ENCODE measurements at regions not wholly inside any gene's neighbourhood (a gene's known extent, or its start where the extent isn't known, plus 50 kb on each side); places are given as distances from the start of the nearest gene placed in this dataset.

GRCh38 chr6:138580040-138580439, 80.7 kb upstream of the NHSL1 start:
- no peak for DNase-seq (ENCODE audit: low spot score)

- DNase-seq (ENCODE audit: low spot score): no peak
These were observed 81.5 kb upstream of the NHSL1 start for GRCh38 chr6:138580801-138581200.

GRCh38 chr6:138582573-138582972, 83.3 kb upstream of the NHSL1 start:
- DNase-seq (ENCODE audit: low spot score): no peak

- DNase-seq (ENCODE audit: low spot score): no peak
These were observed 87.3 kb upstream of the NHSL1 start for GRCh38 chr6:138586638-138587037.

- DNase-seq (ENCODE audit: low spot score): peak; percentile 82
These were observed 89.6 kb upstream of the NHSL1 start for GRCh38 chr6:138588805-138589434.

GRCh38 chr6:138590796-138591709, 91.8 kb upstream of the NHSL1 start:
- peak; percentile 78 for DNase-seq (ENCODE audit: low spot score)

GRCh38 chr6:138592749-138593123, 93.4 kb upstream of the NHSL1 start:
- DNase-seq (ENCODE audit: low spot score): no peak

GRCh38 chr6:138593124-138593877, 94.0 kb upstream of the NHSL1 start:
- peak; percentile 67 for DNase-seq (ENCODE audit: low spot score)

- no peak for DNase-seq (ENCODE audit: low spot score)
These were observed 94.8 kb upstream of the NHSL1 start for GRCh38 chr6:138593909-138594757.

- no peak for DNase-seq (ENCODE audit: low spot score)
These were observed 95.5 kb upstream of the NHSL1 start for GRCh38 chr6:138594758-138595140.

GRCh38 chr6:138596126-138596525, 96.8 kb upstream of the NHSL1 start:
- no peak for DNase-seq (ENCODE audit: low spot score)

GRCh38 chr6:138596591-138596990, 97.3 kb upstream of the NHSL1 start:
- no peak for DNase-seq (ENCODE audit: low spot score)

GRCh38 chr6:138597336-138597735, 98.0 kb upstream of the NHSL1 start:
- no peak for DNase-seq (ENCODE audit: low spot score)

- no peak for DNase-seq (ENCODE audit: low spot score)
These were observed 99.4 kb upstream of the NHSL1 start for GRCh38 chr6:138598562-138599173.

GRCh38 chr6:138600261-138600660, 101.0 kb upstream of the NHSL1 start:
- no peak for DNase-seq (ENCODE audit: low spot score)

- no peak for DNase-seq (ENCODE audit: low spot score)
These were observed 101.4 kb upstream of the NHSL1 start for GRCh38 chr6:138600726-138601125.

- no peak for DNase-seq (ENCODE audit: low spot score)
These were observed 101.8 kb upstream of the NHSL1 start for GRCh38 chr6:138601128-138601527.

- DNase-seq (ENCODE audit: low spot score): no peak
These were observed 106.7 kb upstream of the NHSL1 start for GRCh38 chr6:138605958-138606357.

GRCh38 chr6:138607478-138608433, 108.5 kb upstream of the NHSL1 start:
- no peak for DNase-seq (ENCODE audit: low spot score)

- DNase-seq (ENCODE audit: low spot score): no peak
These were observed 109.6 kb upstream of the NHSL1 start for GRCh38 chr6:138608896-138609295.

Measured in pons (tissue), 1 donor.